ENCODE measurements at regions not wholly inside any gene's neighbourhood (a gene's known extent, or its start where the extent isn't known, plus 50 kb on each side); places are given as distances from the start of the nearest gene placed in this dataset.

- no peak for TF ChIP-seq CTCF (conservative IDR thresholded peaks at IDR 0.05; ENCODE audit: control insufficient read depth, insufficient read depth, low read depth, low read length)
- DNase-seq (ENCODE audit: low read depth) = no peak
- no peak overlapping the region for H3K4me3 ChIP-seq (ENCODE audit: control insufficient read depth, low read depth, low read length)
Observed at GRCh38 chr2:217477583-217477982, 525.2 kb downstream of the TNS1 start.

GRCh38 chr2:217475791-217476190 lies 527.0 kb downstream of the TNS1 start:
- no peak for TF ChIP-seq CTCF (conservative IDR thresholded peaks at IDR 0.05; ENCODE audit: control insufficient read depth, insufficient read depth, low read depth, low read length)
- no peak overlapping the region for H3K4me3 ChIP-seq (ENCODE audit: control insufficient read depth, low read depth, low read length)
- DNase-seq (ENCODE audit: low read depth) = no peak

- TF ChIP-seq CTCF (conservative IDR thresholded peaks at IDR 0.05; ENCODE audit: control insufficient read depth, insufficient read depth, low read depth, low read length) = no peak
- DNase-seq (ENCODE audit: low read depth) = no peak
Observed at GRCh38 chr2:217475101-217475500, 527.7 kb downstream of the TNS1 start.

GRCh38 chr2:217471319-217471718 lies 531.5 kb downstream of the TNS1 start:
- DNase-seq (ENCODE audit: low read depth) = peak; percentile 33
- TF ChIP-seq CTCF (conservative IDR thresholded peaks at IDR 0.05; ENCODE audit: control insufficient read depth, insufficient read depth, low read depth, low read length) = no peak
- H3K4me3 ChIP-seq (ENCODE audit: control insufficient read depth, low read depth, low read length) = no peak overlapping the region

More at GRCh38 chr2:217475101-217475500, 527.7 kb downstream of the TNS1 start:
- H3K4me3 ChIP-seq (ENCODE audit: control insufficient read depth, low read depth, low read length) = no peak overlapping the region

GRCh38 chr2:217469203-217469810 lies 533.5 kb downstream of the TNS1 start:
- no peak for TF ChIP-seq CTCF (conservative IDR thresholded peaks at IDR 0.05; ENCODE audit: control insufficient read depth, insufficient read depth, low read depth, low read length)
- H3K4me3 ChIP-seq (ENCODE audit: control insufficient read depth, low read depth, low read length) = no peak overlapping the region
- DNase-seq (ENCODE audit: low read depth) = peak; percentile 49

GRCh38 chr2:217468042-217468830 lies 534.6 kb downstream of the TNS1 start:
- DNase-seq (ENCODE audit: low read depth) = no peak
- TF ChIP-seq CTCF (conservative IDR thresholded peaks at IDR 0.05; ENCODE audit: control insufficient read depth, insufficient read depth, low read depth, low read length) = no peak

More at GRCh38 chr2:217468042-217468830, 534.6 kb downstream of the TNS1 start:
- no peak overlapping the region for H3K4me3 ChIP-seq (ENCODE audit: control insufficient read depth, low read depth, low read length)
